PC-3 (cell line): ENCODE measurements at regions not wholly inside any gene's neighbourhood (a gene's known extent, or its start where the extent isn't known, plus 50 kb on each side); places are given as distances from the start of the nearest gene placed in this dataset.

Experiments
- CTCF ChIP-seq: fragments of 300-600 bp; sonication (generic); conservative IDR thresholded peaks from 2 replicates; pipeline ENCODE4 v1.5.1; 2017; ENCODE audit warnings: antibody characterized with exemption, low read depth, mild to moderate bottlenecking, low read length
- EZH2phosphoT487 ChIP-seq: fragments of 300-600 bp; sonication (generic); IDR thresholded peaks from 2 replicates; pipeline ENCODE4 v1.6.1; 2018; ENCODE audit warnings: mild to moderate bottlenecking, antibody characterized with exemption, low read length, borderline replicate concordance

- TF ChIP-seq EZH2phosphoT487 = no peak
- TF ChIP-seq CTCF = no peak
Measured at GRCh38 chr18:75491361-75491760, 63.9 kb upstream of the SMIM21 start.
